Testis (tissue), 2 donors: ENCODE measurements at regions not wholly inside any gene's neighbourhood (a gene's known extent, or its start where the extent isn't known, plus 50 kb on each side); places are given as distances from the start of the nearest gene placed in this dataset.

Experiments
- CTCF ChIP-seq, 3 experiments: fragments of 450-650 bp in 2 of 3; fragments of 200-600 bp in 1 of 3; sonication (generic) in 1 of 3; IDR thresholded peaks; one replicate each; pipeline ENCODE4 v1.5.1; 2016 to 2019; ENCODE audit warnings: antibody characterized with exemption in 3 of 3, mild to moderate bottlenecking in 2 of 3, moderate library complexity in 1 of 3
- POLR2A ChIP-seq: fragments of 450-650 bp; IDR thresholded peaks from one replicate; pipeline ENCODE4 v1.6.1; 2017; ENCODE audit warnings: antibody characterized with exemption, mild to moderate bottlenecking, moderate library complexity

DNA sequence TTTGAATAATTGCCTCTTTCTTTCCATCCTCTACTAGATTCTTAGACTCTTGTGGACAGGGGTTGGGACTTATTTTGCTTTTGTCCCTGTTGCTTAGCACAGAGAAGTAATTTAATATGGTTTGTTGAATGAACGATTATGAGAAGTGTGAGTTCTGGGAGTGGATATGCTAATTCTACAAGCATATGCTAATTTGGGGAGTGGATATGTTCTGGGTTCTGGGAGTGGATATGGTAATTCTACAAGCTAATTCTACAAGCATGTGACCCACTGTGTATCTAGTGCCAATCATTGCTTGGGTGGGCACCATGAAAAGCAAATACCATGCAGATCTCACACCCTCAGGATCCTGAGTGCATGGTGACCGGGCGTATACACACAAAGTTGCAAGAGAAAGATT is 181.8 kb upstream of the IL12B start:
- TF ChIP-seq CTCF (IDR thresholded peaks at IDR 0.05) (no peak), POLR2A (no peak)
